NCI-H446 treated with DMSO at 0.1 percent for 48 hours (cell line): ENCODE measurements at regions not wholly inside any gene's neighbourhood (a gene's known extent, or its start where the extent isn't known, plus 50 kb on each side); places are given as distances from the start of the nearest gene placed in this dataset.

Experiments used
- DNase-seq: peaks from one replicate; lab custom pipeline; 2025; lab: John Stamatoyannopoulos, UW

DNA sequence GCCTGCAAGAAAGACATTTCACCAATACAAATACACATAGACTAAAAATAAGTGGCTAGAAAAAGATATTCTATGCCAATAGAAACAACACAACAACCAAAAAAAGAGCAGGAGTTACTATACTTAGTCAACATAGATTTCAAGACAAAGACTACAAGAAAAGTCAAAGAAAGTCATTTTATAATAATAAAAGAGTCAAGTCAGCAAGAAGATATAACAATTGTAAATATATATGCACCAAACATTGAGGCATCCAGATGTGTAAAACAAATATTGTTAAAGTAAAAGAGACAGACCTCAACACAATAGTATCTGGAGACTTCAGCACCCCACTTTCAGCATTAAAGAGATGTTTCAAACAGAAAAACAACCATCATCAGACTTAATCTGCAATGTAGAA lies 104.6 kb downstream of the AMY1C start:
- no peak for DNase-seq

DNA sequence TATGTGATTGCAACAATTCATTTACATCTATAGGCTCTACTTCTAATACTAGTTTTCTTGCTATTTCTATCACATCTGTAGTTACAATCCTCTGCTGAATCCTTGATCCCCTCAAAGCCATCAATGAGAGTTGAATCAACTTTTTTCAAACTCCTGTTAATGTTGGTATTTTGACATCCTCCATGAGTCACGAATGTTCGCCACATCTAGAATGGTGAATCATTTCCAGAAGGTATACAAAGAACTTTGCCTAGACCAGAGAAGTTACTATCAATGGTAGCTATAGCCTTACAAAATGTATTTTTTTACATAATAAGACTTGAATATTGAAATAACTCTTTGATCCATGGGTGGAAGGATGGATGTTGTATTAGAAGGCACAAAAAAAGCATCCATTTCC lies 110.0 kb downstream of the AMY1C start:
- DNase-seq: no peak

- no peak for DNase-seq
Observed at GRCh38 chr1:103898576-103899345, 149.1 kb downstream of the AMY1C start.

- no peak for DNase-seq
Observed at GRCh38 chr1:103900005-103900404, 150.3 kb downstream of the AMY1C start.

- DNase-seq: no peak
Observed at GRCh38 chr1:103901072-103901471, 151.4 kb downstream of the AMY1C start.

- no peak for DNase-seq
Observed at GRCh38 chr1:103905363-103905762, 155.7 kb downstream of the AMY1C start.

DNA sequence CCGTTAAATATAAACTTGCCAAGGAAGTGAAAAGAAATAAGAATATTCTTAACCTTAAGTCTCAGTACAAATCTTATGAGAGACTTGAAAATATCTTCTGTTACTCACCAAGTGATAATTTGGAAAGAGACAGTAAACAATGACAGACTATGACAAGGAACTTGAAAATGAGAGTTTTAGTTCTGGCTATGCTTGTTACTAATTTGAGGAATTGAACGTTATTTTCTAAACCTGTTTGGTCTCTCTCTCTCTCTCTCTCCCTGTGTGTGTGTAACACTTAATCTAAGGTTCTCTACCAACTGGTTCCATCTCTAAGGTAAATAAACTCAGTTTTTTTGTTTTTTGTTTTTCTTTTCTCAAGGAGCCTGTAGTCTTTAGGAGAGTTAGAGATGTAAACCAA lies 161.8 kb downstream of the AMY1C start:
- no peak for DNase-seq

DNA sequence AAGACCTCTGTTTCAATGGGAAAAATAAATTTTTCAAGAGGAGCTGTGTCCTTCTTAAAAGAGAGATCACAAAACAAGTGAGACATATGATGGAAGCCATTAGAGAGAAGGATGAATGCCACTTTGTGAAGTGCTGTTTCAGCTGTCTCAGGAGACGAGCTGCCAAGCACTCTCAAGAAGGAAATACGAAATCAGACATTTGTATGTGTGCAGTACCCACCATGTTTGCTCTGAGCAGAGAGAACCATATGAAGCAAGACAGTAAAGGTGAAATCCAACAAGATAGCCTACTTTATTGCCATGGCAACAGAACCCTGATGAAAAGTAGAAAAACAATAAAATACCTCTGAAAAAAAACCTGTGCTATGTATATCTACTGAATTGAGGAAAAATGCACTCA lies 168.1 kb downstream of the AMY1C start:
- DNase-seq: no peak

DNA sequence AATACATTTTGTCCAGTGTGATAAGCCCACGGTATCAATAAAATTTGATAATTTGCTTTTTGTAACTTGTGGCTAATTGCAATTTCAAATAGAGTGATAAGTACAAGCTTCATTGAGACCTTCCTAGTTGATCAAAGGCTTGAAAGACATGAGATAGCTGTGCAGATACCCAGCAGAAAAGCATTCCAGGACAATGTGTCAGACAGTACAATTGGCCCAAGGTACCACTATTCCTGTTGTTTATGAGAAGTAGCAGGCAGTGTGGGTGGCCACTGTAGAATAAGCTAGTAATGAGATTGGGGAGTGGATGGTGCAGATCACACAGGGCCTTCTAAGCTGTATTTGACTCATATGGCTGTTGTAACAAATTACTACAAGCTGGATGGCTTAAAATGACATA lies 182.2 kb downstream of the AMY1C start:
- no peak for DNase-seq

GRCh38 chr1:103937763-103938357 lies 188.2 kb downstream of the AMY1C start:
- no peak for DNase-seq

DNA sequence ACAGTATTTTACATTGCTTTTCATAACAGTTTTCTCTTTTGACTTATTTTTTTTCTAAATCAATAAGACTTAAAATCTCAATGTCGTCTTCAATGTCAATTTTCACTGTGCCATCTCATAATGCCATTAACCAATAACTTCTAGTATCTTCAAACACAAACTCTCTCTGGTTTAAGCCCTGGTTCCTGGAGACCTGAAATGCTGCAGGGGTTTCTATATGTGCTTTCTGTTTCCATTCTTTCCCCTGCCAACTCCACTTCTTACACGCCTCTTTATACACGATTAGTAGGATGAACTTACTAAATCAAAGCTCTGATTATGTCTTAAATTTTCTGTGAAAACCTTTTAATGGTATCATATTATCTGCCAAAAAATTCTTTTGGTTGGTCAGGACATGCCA lies 191.4 kb downstream of the AMY1C start:
- no peak for DNase-seq

- no peak for DNase-seq
Observed at GRCh38 chr1:103942029-103942428, 192.3 kb downstream of the AMY1C start.

DNA sequence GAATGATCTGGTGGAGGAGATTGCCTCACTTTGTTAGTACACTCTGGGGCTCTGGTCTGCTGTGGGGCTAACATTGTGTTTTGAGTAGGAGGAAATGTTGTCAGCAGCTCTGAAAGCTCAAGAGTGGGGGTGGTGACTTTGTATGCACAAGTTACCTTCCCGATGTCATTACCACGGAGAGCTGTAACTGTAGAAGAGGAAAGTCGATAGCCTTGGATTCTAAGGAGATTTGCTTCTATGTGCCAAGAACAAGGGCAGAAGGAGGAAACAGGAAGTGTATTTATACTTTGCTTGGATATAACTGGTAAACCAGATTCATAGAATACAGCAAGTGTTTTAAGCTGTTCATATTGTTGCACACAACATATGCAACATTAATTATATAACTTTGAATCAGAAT lies 196.1 kb downstream of the AMY1C start:
- DNase-seq: no peak

DNA sequence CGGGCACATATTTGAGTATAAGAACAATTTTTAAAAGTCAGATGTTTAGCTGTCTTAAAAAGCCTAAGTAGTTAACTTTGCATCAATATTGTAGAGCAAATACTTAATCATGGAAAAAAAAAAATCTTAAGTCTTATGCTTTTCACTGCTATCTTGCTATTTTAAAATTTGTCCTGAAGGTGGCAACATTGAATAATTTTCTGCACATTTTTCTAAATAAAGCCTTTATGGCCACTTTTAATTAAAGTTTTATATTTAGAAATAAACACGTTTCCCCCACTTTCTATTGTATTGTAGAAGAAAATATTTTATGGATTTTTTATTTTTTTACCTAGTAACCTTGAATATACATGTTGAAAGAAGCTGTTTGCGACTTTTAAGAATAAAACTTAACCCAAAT lies 198.8 kb downstream of the AMY1C start:
- peak; percentile 35 for DNase-seq

DNA sequence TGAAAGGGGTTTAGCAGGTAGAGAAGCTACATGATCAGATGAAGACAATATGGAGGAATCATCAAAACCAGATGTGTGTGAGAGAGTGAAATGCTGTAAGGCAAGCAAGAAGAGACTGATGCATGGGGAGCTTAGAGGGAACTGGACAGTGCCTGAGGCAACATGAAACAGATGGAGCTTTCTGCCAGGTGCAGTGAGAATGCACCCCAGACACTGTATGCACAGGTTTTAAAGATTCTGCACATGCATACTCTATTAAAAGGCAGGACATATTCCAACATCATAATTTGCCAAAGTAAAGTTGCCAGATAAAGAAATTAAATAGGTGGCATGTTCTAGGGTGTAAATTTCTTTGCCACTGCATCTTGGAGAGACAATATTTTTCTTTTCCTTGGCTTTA lies 200.1 kb downstream of the AMY1C start:
- DNase-seq: no peak

DNA sequence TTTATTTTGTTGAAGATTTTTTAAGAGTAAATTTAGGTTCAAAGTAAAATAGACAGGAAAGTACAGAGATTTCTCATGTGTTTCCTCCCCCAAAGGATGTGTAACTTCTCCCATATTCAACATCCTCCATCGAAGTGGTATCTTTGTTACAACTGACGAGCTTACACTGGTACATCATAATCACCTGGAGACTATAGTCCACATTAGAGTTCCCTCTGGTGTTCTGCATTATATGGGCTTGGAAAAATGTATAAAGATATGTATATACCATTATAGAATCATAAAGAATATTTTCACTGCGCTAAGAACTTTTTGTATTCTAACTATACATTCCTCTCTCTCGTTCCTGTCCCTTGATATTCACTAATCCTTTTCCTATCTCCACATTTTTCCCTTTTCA lies 203.7 kb downstream of the AMY1C start:
- no peak for DNase-seq

GRCh38 chr1:103958699-103959098 lies 209.0 kb downstream of the AMY1C start:
- DNase-seq: no peak

GRCh38 chr1:103959565-103959964 lies 209.9 kb downstream of the AMY1C start:
- no peak for DNase-seq

- DNase-seq: no peak
Observed at GRCh38 chr1:103960045-103960444, 210.3 kb downstream of the AMY1C start.

GRCh38 chr1:103960710-103961109 lies 211.0 kb downstream of the AMY1C start:
- no peak for DNase-seq

DNA sequence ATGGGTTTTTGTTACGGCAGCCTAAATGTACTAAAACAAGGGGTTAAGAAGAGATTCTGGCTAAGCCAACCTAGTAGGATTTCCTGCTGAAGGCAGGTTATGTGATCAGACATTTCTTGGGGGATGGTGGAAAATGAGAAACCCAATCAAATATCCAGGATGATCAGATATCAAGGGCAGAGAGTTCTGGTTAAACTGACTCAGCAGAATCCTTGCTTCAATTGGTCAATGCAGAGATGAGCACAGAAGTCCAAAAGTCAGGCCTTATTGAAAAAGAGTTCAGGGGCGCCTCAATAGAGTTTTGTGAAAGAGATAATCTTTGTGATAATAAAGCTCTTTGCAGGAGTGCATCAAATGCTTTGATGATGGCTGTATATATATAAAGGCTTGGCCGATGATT lies 237.1 kb downstream of the AMY1C start:
- no peak for DNase-seq

DNA sequence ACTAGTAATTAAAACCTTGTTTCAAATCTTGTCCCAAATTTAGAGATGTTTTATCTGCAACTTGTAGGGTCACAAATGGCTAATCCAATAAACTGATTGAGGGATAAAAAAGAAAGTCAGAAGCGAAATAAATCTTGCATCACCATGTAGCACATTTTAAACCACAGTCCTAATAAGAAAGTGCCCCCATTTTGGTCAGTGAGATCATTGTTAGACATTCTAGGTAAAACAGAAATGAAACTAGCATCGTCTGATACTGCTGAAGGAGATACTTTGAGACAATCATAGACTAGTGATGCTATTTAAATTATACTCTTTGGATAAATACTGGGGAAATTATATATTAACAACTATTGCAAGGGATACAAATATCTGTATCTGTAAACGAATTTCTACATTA lies 247.9 kb downstream of the AMY1C start:
- no peak for DNase-seq

GRCh38 chr1:104018922-104019674 lies 269.4 kb downstream of the AMY1C start:
- DNase-seq: no peak
